ENCODE measurements at regions not wholly inside any gene's neighbourhood (a gene's known extent, or its start where the extent isn't known, plus 50 kb on each side); places are given as distances from the start of the nearest gene placed in this dataset.

DNA sequence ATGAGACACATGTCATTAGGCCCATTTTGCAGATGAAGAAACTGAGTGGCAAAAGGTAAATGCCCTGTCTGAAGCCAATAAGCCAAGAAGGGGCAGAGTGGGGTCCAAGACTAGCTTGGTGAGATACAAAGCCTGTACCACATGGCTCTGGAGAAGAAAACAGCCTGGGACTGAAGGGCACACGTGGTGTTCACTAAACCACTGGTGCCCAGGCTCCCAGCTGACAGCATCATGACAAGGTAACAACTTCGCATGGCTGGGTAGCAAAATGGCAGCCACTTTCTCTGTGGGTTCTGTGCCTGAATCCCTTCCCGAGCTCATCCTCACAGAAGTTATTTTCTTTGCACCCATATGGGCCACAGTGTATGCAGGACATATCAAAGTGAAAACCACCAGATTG lies 229.6 kb downstream of the RAB11FIP2 start:
- TF ChIP-seq, protein P1, sequence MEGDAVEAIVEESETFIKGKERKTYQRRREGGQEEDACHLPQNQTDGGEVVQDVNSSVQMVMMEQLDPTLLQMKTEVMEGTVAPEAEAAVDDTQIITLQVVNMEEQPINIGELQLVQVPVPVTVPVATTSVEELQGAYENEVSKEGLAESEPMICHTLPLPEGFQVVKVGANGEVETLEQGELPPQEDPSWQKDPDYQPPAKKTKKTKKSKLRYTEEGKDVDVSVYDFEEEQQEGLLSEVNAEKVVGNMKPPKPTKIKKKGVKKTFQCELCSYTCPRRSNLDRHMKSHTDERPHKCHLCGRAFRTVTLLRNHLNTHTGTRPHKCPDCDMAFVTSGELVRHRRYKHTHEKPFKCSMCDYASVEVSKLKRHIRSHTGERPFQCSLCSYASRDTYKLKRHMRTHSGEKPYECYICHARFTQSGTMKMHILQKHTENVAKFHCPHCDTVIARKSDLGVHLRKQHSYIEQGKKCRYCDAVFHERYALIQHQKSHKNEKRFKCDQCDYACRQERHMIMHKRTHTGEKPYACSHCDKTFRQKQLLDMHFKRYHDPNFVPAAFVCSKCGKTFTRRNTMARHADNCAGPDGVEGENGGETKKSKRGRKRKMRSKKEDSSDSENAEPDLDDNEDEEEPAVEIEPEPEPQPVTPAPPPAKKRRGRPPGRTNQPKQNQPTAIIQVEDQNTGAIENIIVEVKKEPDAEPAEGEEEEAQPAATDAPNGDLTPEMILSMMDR (IDR thresholded peaks at IDR 0.05), result no peak
- no peak for TF ChIP-seq POLR2A (IDR thresholded peaks at IDR 0.05)
